NB4 (cell line): ENCODE measurements at regions not wholly inside any gene's neighbourhood (a gene's known extent, or its start where the extent isn't known, plus 50 kb on each side); places are given as distances from the start of the nearest gene placed in this dataset.

Source experiments
- CTCF ChIP-seq: IDR thresholded peaks from one replicate; pipeline ENCODE4 v1.5.1; 2012; ENCODE audit warnings: low read depth, low read length
- MAX ChIP-seq: IDR thresholded peaks from 2 replicates; pipeline ENCODE4 v1.6.1; 2011; ENCODE audit warnings: low read depth, low read length
- POLR2A ChIP-seq: IDR thresholded peaks from 2 replicates; pipeline ENCODE4 v1.6.1; 2011; ENCODE audit warnings: mild to moderate bottlenecking; ENCODE audit not compliant: insufficient read length; ENCODE audit errors: extremely low read depth

- TF ChIP-seq POLR2A, result no peak
- TF ChIP-seq CTCF, result no peak
- TF ChIP-seq MAX, result no peak
Observed at GRCh38 chr12:28941248-28941647, 207.8 kb upstream of the FAR2 start.
